Pulmonary artery endothelial cell (primary cell): ENCODE measurements at regions not wholly inside any gene's neighbourhood (a gene's known extent, or its start where the extent isn't known, plus 50 kb on each side); places are given as distances from the start of the nearest gene placed in this dataset.

ENCODE experiments used
- DNase-seq: peaks from one replicate; pipeline ENCODE4 v3.0.0-alpha.2; 2011; ENCODE audit warnings: low read depth, low spot score

DNA sequence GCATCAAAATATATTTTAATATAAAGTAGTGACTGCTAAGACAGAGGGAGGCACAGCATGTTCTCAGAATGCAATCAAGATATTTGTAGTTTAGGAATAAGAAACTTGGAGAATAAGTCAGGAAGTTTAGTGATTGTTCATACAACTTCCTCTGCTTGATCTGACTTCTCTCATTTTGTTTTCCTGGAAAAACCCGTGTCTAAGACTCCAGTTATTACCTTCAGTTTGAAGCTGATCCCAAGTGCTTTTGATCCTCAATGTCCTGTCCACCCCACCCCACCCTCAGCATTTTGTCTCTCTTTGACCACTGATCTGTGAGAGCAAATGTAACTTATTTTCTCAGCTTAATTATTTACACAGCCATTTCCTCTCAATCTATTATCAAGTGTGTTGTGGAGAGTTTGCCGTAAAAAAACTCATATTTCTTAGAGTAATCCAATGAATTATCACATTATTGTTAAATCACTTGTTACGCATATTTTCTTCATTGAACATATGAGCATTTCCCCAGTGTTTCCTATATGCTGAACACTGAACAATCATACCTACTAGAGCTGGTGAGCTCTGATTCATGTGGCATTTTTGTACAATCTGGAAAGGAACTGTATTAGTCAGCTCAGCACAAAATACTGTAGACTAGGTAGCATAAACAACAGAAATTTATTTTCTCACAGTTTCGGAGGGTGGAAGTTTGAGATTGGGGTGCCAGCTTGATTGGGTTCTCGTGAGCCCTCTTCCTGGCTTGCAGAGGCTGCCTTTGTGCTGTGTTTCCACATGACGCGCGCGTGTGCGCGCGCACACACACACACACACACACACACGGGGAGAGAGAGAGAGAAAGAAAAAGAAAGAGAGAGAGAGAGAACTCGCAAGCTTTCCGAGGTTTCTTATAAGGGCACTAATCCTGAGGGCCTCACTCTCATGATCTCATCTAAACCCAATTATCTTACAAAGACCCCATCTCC is 65.5 kb upstream of the DPYD start:
- DNase-seq = peak; percentile 44

DNA sequence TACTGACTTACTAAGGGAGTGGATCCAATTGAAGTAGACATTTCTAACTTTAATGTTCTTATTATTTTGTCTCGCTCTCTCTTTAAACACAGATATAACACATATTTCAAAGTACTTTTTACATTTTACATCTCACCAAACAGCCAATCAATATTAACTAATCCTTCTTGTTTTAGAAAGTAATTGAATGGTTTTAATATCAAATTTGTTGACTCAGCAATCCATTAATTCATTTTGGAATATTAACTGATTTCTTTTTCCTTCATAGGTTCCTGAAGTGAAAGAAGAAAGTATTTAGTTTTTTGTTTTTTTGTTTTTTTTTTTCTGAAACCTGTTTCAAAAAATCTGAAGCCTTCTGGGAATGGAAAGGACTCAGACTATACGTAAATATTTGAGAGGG is 62.3 kb upstream of the DPYD start:
- DNase-seq = no peak

- DNase-seq = no peak
These were observed 59.7 kb upstream of the DPYD start for GRCh38 chr1:97980530-97980929.

DNA sequence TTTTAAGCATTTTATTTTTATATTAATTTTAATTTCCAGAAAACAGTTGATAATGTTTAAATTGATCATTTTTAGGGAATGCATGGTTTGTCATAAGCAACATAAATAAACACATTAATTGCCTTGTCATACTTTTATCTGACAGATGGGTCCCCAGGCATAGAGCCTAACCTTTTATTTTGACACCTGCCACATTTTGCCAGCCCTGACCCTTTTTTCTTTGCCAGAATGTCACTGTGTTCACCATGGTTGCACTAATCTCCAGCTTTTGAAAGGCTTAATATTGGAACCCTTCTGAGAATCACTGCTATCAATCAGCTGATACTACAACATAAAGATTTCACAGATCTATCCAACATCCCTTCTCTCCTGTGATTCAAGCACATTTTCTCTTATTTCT is 56.0 kb upstream of the DPYD start:
- DNase-seq = no peak
